ENCODE measurements at regions not wholly inside any gene's neighbourhood (a gene's known extent, or its start where the extent isn't known, plus 50 kb on each side); places are given as distances from the start of the nearest gene placed in this dataset.

- H3K4me1 ChIP-seq (ENCODE audit: control insufficient read depth, extremely low read depth, insufficient read depth, low read length): no peaks in the 10 kb centered on the region
- H2AFZ ChIP-seq (ENCODE audit: low read depth, low read length): no peak overlapping the region
- no peak overlapping the region for H3K4me2 ChIP-seq (ENCODE audit: insufficient read depth, low read length)
- no peak overlapping the region for H3K4me3 ChIP-seq (replicated peaks in 1 of 3; ENCODE audit: insufficient read depth in 1 of 3, low read depth in 1 of 3, low read length in 3 of 3)
- TF ChIP-seq GATA2 (IDR thresholded peaks at IDR 0.05; ENCODE audit: insufficient read depth, insufficient read length, low read depth, low read length): no peak
- TF ChIP-seq EZH2 (IDR thresholded peaks at IDR 0.05; ENCODE audit: borderline replicate concordance, low read depth, low read length, severe bottlenecking): no peak
- TF ChIP-seq POLR2A (IDR thresholded peaks at IDR 0.05; ENCODE audit: low read depth, low read length): no peak
- no peak for TF ChIP-seq JUN (IDR thresholded peaks at IDR 0.05; ENCODE audit: borderline replicate concordance, insufficient read depth, insufficient read length, low read depth)
- no peak for TF ChIP-seq MAX (IDR thresholded peaks at IDR 0.05; ENCODE audit: insufficient read depth, insufficient read length)
- intact Hi-C loops (cut with micrococcal nuclease): no loop called here
- no peaks in the 10 kb centered on the region for H4K20me1 ChIP-seq (replicated peaks; ENCODE audit: control insufficient read depth, extremely low read depth, insufficient read depth, low read length)
- POLR2A ChIA-PET: no interaction called here
- dilution Hi-C loops (cut with MboI; ENCODE audit: extremely low pct_ligation_motif_present, low sequenced_read_pairs): no loop called here
- no peaks in the 10 kb centered on the region for H3K36me3 ChIP-seq (ENCODE audit: control insufficient read depth in 2 of 2, extremely low read depth in 1 of 2, insufficient read depth in 2 of 2, low read length in 2 of 2)
- no peaks in the 10 kb centered on the region for H3K79me2 ChIP-seq (ENCODE audit: control insufficient read depth, insufficient read depth, low read length)
- no peaks in the 10 kb centered on the region for H3K9me3 ChIP-seq (replicated peaks; ENCODE audit: control insufficient read depth, insufficient read depth, low read length)
- CTCF ChIA-PET: interaction anchor here (0.6 kb wide), 1 partner anchor 558 kb away, joined by 3 read pairs; no protein-coding TSS in a partner anchor
- no peak for DNase-seq (ENCODE audit: low read depth, low spot score)
- H3K9ac ChIP-seq (replicated peaks; ENCODE audit: extremely low read depth, insufficient read depth, low read length): no peak overlapping the region
- H3K27ac ChIP-seq (ENCODE audit: insufficient read depth, low read depth, low read length): no peak overlapping the region
- FAIRE-seq: no peak
- no peaks in the 10 kb centered on the region for H3K9me1 ChIP-seq (replicated peaks; ENCODE audit: control insufficient read depth, extremely low read depth, insufficient read depth, low read length)
- H3K27me3 ChIP-seq (ENCODE audit: control insufficient read depth in 2 of 2, insufficient read depth in 2 of 2, low read length in 2 of 2): peaks cover 4 to 22% of the 10 kb centered on the region in 2 experiments
- no TSS peak for BruUV-seq (replicated peaks)
These were observed 233.8 kb upstream of the FBXL7 start for GRCh38 chr5:15266229-15266628.

DNA sequence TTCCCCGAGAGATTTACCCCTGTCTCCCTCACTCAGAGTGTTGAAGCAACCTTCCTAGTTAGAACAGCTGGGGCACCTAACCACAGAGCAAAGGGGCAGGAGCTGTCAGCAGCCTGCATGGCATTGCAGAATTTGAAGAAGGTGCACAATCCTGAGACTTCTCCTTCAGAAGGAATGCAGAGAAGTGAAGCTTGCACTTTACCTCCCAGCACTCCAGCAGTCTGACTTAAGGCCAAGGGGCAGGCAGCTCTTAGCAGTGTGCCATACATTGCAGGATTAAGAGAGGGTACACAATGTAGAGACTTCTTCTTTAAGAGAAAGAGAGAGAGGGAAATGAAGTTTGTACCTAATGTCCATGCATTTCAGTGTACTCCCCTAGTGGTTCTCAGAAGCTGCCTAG is 236.0 kb upstream of the FBXL7 start:
- no TSS peak for BruUV-seq (replicated peaks)
- no peak for DNase-seq (ENCODE audit: low read depth, low spot score)
- Histone ChIP-seq H3K27me3 (ENCODE audit: control insufficient read depth in 2 of 2, insufficient read depth in 2 of 2, low read length in 2 of 2) (peaks cover 6 to 27% of the 10 kb centered on the region in 2 experiments), H3K4me3 (replicated peaks in 1 of 3; ENCODE audit: insufficient read depth in 1 of 3, low read depth in 1 of 3, low read length in 3 of 3) (no peak overlapping the region), H3K27ac (ENCODE audit: insufficient read depth, low read depth, low read length) (no peak overlapping the region), H2AFZ (ENCODE audit: low read depth, low read length) (no peak overlapping the region), H3K9ac (replicated peaks; ENCODE audit: extremely low read depth, insufficient read depth, low read length) (no peak overlapping the region), H3K9me3 (replicated peaks; ENCODE audit: control insufficient read depth, insufficient read depth, low read length) (no peaks in the 10 kb centered on the region), H3K36me3 (ENCODE audit: control insufficient read depth in 2 of 2, extremely low read depth in 1 of 2, insufficient read depth in 2 of 2, low read length in 2 of 2) (no peaks in the 10 kb centered on the region), H4K20me1 (replicated peaks; ENCODE audit: control insufficient read depth, extremely low read depth, insufficient read depth, low read length) (no peaks in the 10 kb centered on the region), H3K4me1 (ENCODE audit: control insufficient read depth, extremely low read depth, insufficient read depth, low read length) (no peaks in the 10 kb centered on the region), H3K9me1 (replicated peaks; ENCODE audit: control insufficient read depth, extremely low read depth, insufficient read depth, low read length) (no peaks in the 10 kb centered on the region), H3K4me2 (ENCODE audit: insufficient read depth, low read length) (no peak overlapping the region), H3K79me2 (ENCODE audit: control insufficient read depth, insufficient read depth, low read length) (no peaks in the 10 kb centered on the region)
- ChIA-PET CTCF (no interaction called here), POLR2A (no interaction called here)
- TF ChIP-seq MYC (IDR thresholded peaks at IDR 0.05; ENCODE audit: low read depth, low read length): no peak
- TF ChIP-seq, protein P1, sequence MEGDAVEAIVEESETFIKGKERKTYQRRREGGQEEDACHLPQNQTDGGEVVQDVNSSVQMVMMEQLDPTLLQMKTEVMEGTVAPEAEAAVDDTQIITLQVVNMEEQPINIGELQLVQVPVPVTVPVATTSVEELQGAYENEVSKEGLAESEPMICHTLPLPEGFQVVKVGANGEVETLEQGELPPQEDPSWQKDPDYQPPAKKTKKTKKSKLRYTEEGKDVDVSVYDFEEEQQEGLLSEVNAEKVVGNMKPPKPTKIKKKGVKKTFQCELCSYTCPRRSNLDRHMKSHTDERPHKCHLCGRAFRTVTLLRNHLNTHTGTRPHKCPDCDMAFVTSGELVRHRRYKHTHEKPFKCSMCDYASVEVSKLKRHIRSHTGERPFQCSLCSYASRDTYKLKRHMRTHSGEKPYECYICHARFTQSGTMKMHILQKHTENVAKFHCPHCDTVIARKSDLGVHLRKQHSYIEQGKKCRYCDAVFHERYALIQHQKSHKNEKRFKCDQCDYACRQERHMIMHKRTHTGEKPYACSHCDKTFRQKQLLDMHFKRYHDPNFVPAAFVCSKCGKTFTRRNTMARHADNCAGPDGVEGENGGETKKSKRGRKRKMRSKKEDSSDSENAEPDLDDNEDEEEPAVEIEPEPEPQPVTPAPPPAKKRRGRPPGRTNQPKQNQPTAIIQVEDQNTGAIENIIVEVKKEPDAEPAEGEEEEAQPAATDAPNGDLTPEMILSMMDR (IDR thresholded peaks at IDR 0.05; ENCODE audit: extremely low read depth in 1 of 2, insufficient read depth in 1 of 2, low read depth in 1 of 2, low read length in 2 of 2): no peak
- no peak for TF ChIP-seq POLR2A (IDR thresholded peaks at IDR 0.05; ENCODE audit: low read depth, low read length)
- TF ChIP-seq JUN (IDR thresholded peaks at IDR 0.05; ENCODE audit: borderline replicate concordance, insufficient read depth, insufficient read length, low read depth): no peak
- TF ChIP-seq FOS (IDR thresholded peaks at IDR 0.05; ENCODE audit: borderline replicate concordance, insufficient read depth, low read length): no peak
- TF ChIP-seq POLR2AphosphoS5 (IDR thresholded peaks at IDR 0.05; ENCODE audit: insufficient read depth, low read depth, low read length): no peak
- TF ChIP-seq EZH2 (IDR thresholded peaks at IDR 0.05; ENCODE audit: borderline replicate concordance, low read depth, low read length, severe bottlenecking): no peak
- TF ChIP-seq GATA2 (IDR thresholded peaks at IDR 0.05; ENCODE audit: insufficient read depth, insufficient read length, low read depth, low read length): no peak
- no peak for TF ChIP-seq MAX (IDR thresholded peaks at IDR 0.05; ENCODE audit: insufficient read depth, insufficient read length)
- FAIRE-seq: no peak
- intact Hi-C loops (cut with micrococcal nuclease): no loop called here
- dilution Hi-C loops (cut with MboI; ENCODE audit: extremely low pct_ligation_motif_present, low sequenced_read_pairs): no loop called here

All from endothelial cell of umbilical vein (primary cell).